ENCODE measurements at regions not wholly inside any gene's neighbourhood (a gene's known extent, or its start where the extent isn't known, plus 50 kb on each side); places are given as distances from the start of the nearest gene placed in this dataset.

- TF ChIP-seq ZNF274 (IDR thresholded peaks at IDR 0.05; ENCODE audit: low read depth, low read length), result no peak
- no peak for TF ChIP-seq YY1 (IDR thresholded peaks at IDR 0.05; ENCODE audit: insufficient read depth, insufficient read length)
- TF ChIP-seq SUZ12 (IDR thresholded peaks at IDR 0.05; ENCODE audit: extremely low read depth, insufficient read depth, insufficient read length), result no peak
Measured at GRCh38 chr4:124337874-124338273, 374.7 kb downstream of the ANKRD50 start.

Data from NT2/D1 (cell line).